Vagina (tissue), 2 donors: ENCODE measurements at regions not wholly inside any gene's neighbourhood (a gene's known extent, or its start where the extent isn't known, plus 50 kb on each side); places are given as distances from the start of the nearest gene placed in this dataset.

Experiments used
- CTCF ChIP-seq, 3 experiments: fragments of 450-650 bp in 2 of 3; fragments of 200-600 bp in 1 of 3; sonication (generic) in 1 of 3; IDR thresholded peaks; one replicate each; pipeline ENCODE4 v1.5.1; 2017 to 2019; ENCODE audit warnings: antibody characterized with exemption in 3 of 3, mild to moderate bottlenecking in 2 of 3, moderate library complexity in 2 of 3
- POLR2AphosphoS5 ChIP-seq, 2 donors: sonication (generic); formaldehyde crosslinking; IDR thresholded peaks; one replicate each; pipeline ENCODE4 v1.9.0; 2017; ENCODE audit warnings: antibody characterized with exemption in 2 of 2, mild to moderate bottlenecking in 2 of 2, low read depth in 1 of 2; ENCODE audit not compliant: insufficient read depth in 1 of 2

- TF ChIP-seq POLR2AphosphoS5 (IDR thresholded peaks at IDR 0.05; ENCODE audit: insufficient read depth in 1 of 2, low read depth in 1 of 2) (no peak), CTCF (IDR thresholded peaks at IDR 0.05) (no peak)
Observed at GRCh38 chr7:85693326-85693725, 506.5 kb upstream of the SEMA3D start.
